ENCODE measurements at regions not wholly inside any gene's neighbourhood (a gene's known extent, or its start where the extent isn't known, plus 50 kb on each side); places are given as distances from the start of the nearest gene placed in this dataset.

DNA sequence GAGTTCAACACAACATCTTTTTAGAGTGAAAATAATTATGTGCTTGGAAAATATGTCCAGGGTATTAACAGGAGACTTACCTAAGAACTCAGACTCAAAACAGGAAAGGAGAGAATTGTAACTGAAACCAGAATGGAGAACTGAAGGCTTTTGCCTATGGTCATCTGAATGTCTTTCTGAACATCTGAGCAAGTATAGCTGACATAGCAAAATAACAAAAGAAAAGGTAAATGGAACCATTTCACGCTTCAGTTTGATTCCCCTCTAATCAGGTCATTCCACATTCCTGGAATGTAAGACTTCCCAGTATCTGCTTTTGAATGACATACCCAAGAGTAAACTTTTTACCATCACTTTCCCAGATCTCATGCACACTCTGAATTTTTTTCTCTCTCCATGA is 500.4 kb upstream of the HS3ST1 start:
- no peak for DNase-seq
- TF ChIP-seq, protein P1, sequence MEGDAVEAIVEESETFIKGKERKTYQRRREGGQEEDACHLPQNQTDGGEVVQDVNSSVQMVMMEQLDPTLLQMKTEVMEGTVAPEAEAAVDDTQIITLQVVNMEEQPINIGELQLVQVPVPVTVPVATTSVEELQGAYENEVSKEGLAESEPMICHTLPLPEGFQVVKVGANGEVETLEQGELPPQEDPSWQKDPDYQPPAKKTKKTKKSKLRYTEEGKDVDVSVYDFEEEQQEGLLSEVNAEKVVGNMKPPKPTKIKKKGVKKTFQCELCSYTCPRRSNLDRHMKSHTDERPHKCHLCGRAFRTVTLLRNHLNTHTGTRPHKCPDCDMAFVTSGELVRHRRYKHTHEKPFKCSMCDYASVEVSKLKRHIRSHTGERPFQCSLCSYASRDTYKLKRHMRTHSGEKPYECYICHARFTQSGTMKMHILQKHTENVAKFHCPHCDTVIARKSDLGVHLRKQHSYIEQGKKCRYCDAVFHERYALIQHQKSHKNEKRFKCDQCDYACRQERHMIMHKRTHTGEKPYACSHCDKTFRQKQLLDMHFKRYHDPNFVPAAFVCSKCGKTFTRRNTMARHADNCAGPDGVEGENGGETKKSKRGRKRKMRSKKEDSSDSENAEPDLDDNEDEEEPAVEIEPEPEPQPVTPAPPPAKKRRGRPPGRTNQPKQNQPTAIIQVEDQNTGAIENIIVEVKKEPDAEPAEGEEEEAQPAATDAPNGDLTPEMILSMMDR (IDR thresholded peaks at IDR 0.05): no peak
- H3K27ac ChIP-seq: no peak overlapping the region
- H3K4me1 ChIP-seq: no peaks in the 10 kb centered on the region
- no peak overlapping the region for H3K9ac ChIP-seq (ENCODE audit: low read depth in 2 of 2, low read length in 2 of 2)
- no peak overlapping the region for H3K4me3 ChIP-seq
- no peaks in the 10 kb centered on the region for H3K36me3 ChIP-seq
- no peaks in the 10 kb centered on the region for H3K27me3 ChIP-seq
- intact Hi-C loops (cut with DNase I): no loop called here
- no peaks in the 10 kb centered on the region for H3K9me3 ChIP-seq

DNA sequence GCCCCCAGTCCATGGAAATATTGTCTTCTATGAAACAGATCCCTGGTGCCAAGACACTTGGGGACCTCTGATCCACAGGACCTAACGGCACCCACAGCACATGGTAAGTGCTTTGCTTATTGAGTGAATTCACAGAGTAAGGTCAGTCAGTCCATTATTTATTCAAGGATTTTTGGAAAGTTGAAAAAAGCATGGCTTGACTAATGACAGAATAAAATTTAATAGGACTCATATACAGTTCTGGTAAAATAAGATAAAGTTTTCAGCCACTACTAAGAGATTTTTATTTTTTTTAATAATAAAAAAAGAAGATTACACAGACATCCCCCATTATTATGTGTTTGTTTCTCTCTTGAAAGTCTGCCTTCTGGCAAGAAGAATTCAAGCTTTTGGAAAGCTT is 490.6 kb upstream of the HS3ST1 start:
- Histone ChIP-seq H3K4me3 (no peak overlapping the region), H3K27me3 (no peaks in the 10 kb centered on the region), H3K27ac (no peak overlapping the region), H3K36me3 (no peaks in the 10 kb centered on the region), H3K9me3 (no peaks in the 10 kb centered on the region), H3K4me1 (no peaks in the 10 kb centered on the region), H3K9ac (ENCODE audit: low read depth in 2 of 2, low read length in 2 of 2) (no peak overlapping the region)
- intact Hi-C loops (cut with DNase I): no loop called here
- DNase-seq: no peak
- TF ChIP-seq, protein P1 (IDR thresholded peaks at IDR 0.05): no peak

DNA sequence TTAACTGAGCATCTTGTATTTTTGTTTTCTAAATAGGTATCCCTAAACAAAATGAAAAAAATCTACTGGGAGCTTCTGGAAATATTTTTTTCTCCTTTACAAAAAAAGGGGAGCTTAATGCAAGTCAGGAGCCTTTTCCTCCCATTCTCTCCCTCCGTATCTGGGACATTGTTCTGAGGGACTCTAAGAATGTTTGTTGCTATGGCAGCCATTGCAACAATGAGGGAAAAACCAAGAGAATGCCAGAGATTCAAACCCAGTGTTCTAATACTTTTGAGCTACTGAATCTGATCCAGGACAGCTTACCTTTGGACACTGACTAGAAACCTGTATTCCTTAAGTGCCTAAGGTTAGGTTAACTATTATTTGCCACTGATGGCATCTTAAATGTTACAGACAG is 485.7 kb upstream of the HS3ST1 start:
- Histone ChIP-seq H3K27me3 (no peaks in the 10 kb centered on the region), H3K9me3 (no peaks in the 10 kb centered on the region), H3K36me3 (no peaks in the 10 kb centered on the region), H3K9ac (ENCODE audit: low read depth in 2 of 2, low read length in 2 of 2) (no peak overlapping the region), H3K4me3 (no peak overlapping the region), H3K27ac (no peak overlapping the region), H3K4me1 (no peaks in the 10 kb centered on the region)
- no peak for DNase-seq
- TF ChIP-seq, protein P1 (IDR thresholded peaks at IDR 0.05): no peak
- intact Hi-C loops (cut with DNase I): no loop called here

DNA sequence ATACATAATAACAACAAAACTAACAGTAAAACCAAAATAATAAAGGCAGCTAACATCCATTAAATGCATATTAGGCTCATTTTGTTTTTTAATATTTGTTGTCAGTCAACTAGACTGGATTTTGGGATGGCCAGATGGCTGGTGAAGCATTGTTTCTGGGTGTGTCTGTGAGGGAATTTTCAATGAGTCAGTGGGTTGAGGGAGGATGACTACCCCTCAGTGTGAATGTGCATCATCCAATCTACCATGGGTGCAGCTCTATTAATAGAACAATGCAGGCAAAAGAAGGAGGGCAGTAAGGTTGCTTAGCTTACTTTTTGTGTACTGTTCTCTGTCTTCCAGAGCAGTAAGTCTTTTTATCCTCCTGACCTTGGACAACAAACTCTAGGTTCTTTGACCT is 484.2 kb upstream of the HS3ST1 start:
- Histone ChIP-seq H3K27ac (no peak overlapping the region), H3K9me3 (no peaks in the 10 kb centered on the region), H3K36me3 (no peaks in the 10 kb centered on the region), H3K4me3 (no peak overlapping the region), H3K4me1 (no peaks in the 10 kb centered on the region), H3K27me3 (no peaks in the 10 kb centered on the region), H3K9ac (ENCODE audit: low read depth in 2 of 2, low read length in 2 of 2) (no peak overlapping the region)
- TF ChIP-seq, protein P1 (IDR thresholded peaks at IDR 0.05): no peak
- DNase-seq: no peak
- intact Hi-C loops (cut with DNase I): no loop called here

DNA sequence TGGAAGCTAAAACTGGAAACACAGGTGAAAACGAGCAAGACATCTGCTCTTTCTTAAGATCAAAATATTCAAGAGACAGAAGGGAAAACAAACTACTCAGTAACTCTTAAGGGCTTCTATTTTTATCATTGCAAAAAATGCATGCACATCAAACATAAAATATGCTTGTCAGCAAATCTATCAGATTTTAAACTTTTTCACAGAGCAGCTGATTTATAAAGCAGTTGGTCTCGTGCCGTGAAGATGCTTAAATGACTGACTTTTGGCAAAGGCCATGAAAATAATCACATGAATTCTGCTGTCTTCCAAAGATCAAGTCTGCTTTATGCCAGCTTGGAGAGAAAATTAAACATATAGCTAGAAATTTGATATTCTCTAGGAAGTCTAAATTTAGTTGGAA is 482.1 kb upstream of the HS3ST1 start:
- intact Hi-C loops (cut with DNase I): no loop called here
- Histone ChIP-seq H3K4me1 (no peaks in the 10 kb centered on the region), H3K9ac (ENCODE audit: low read depth in 2 of 2, low read length in 2 of 2) (no peak overlapping the region), H3K27me3 (no peaks in the 10 kb centered on the region), H3K4me3 (no peak overlapping the region), H3K36me3 (no peaks in the 10 kb centered on the region), H3K27ac (no peak overlapping the region), H3K9me3 (no peaks in the 10 kb centered on the region)
- TF ChIP-seq, protein P1 (IDR thresholded peaks at IDR 0.05): no peak
- DNase-seq: no peak

DNA sequence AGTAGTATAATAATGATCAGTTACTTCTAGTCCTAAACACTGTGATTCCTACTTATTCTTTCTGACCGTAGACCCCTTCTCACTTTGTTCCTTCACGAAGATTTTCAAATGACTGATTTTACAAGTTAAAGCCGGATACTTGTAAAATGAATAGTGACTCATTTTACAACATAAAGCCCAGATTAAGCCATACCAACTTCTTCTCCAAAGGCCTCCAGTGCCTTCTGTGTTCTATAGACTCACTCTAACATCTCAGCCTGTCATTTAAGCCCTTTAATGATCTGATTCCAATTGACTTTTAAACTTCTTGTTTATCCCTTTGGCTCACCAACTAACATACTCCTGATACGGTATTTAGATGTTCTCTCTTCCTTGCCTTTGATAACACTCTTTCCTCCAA is 480.0 kb upstream of the HS3ST1 start:
- Histone ChIP-seq H3K9ac (ENCODE audit: low read depth in 2 of 2, low read length in 2 of 2) (no peak overlapping the region), H3K4me1 (no peaks in the 10 kb centered on the region), H3K4me3 (no peak overlapping the region), H3K9me3 (no peaks in the 10 kb centered on the region), H3K36me3 (no peaks in the 10 kb centered on the region), H3K27me3 (no peaks in the 10 kb centered on the region), H3K27ac (no peak overlapping the region)
- intact Hi-C loops (cut with DNase I): no loop called here
- TF ChIP-seq, protein P1 (IDR thresholded peaks at IDR 0.05): no peak
- DNase-seq: no peak

Measured in colonic mucosa (tissue), 4 donors.